Suppressor macrophage treated with lipopolysaccharide for 4 hours (primary cell): ENCODE measurements at regions not wholly inside any gene's neighbourhood (a gene's known extent, or its start where the extent isn't known, plus 50 kb on each side); places are given as distances from the start of the nearest gene placed in this dataset.

ENCODE experiments used
- DNase-seq: peaks from one replicate; pipeline ENCODE4 v3.0.0-alpha.2; 2020

DNA sequence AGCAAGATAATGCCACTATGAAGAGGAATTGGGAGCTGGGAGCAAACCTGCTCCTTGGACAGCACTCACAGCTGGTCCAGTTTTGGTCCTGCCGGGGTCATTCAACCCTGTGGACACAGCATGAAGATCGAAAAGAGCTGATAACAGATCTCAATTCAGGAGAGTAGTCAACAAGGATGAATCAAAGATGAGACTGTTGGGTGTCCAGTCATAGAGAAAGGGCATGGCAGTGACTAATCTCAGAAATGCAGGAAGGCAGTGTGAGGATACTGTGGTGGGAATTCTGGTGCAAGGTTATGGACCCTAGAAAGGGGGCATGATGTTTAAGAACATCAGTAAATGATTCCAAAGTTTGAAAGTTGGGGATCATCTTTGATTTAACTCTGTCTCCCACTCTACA lies 261.4 kb upstream of the ZP4 start:
- DNase-seq = no peak

DNA sequence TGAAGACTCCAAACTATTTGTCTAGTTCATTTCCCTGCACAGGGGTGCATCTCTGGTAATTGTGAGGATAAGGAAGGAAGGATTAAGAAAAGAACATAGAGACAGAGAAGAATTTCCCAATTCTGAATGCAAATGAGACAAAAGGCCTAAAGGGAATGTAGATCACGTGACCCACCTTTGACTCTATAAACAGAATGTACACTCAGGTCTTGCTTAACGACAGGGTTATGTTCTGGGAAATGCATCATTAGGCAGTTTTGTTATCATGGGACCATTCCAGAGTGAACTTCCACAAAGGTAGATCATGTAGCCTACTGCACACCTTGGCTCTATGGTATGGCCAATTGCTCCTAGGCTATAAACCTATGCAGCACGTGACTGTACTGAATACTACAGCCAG lies 252.3 kb upstream of the ZP4 start:
- DNase-seq = no peak

DNA sequence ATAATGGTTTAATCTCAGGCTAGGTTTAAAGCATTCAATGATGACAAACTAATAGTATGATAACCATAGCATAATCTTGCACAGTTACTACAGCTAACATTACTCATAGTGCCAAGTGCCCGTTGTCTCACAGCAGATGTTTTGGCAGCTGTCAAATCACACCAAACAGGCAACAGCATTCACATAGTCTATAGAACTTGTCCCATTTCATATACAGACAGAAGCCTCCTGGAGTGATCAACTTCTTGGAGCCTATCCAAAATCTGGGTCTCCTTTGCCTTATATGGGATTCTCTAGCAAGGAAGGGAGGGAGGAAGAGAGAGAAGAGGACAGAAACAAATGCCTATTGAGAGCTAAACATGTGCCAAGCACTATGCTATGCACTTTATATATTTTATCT lies 250.6 kb upstream of the ZP4 start:
- DNase-seq = no peak

DNA sequence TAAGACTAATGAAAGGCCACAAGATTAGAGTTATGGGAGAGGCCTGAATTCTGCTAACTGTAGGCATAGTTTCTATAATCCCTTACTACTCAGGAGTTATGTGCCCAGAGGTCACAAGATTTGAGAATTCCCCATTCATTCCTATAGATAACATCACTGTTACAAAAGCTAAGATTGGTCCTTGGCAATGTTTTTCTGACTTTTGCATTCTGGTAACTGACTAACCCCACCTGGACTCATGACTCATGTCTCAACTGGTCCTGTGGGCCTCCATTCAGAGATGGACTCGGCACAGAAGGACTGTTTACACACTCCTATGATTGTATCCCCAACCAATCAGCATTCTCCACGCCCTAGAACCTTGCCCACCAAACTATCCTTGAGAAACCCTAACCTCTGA lies 249.0 kb upstream of the ZP4 start:
- no peak for DNase-seq

DNA sequence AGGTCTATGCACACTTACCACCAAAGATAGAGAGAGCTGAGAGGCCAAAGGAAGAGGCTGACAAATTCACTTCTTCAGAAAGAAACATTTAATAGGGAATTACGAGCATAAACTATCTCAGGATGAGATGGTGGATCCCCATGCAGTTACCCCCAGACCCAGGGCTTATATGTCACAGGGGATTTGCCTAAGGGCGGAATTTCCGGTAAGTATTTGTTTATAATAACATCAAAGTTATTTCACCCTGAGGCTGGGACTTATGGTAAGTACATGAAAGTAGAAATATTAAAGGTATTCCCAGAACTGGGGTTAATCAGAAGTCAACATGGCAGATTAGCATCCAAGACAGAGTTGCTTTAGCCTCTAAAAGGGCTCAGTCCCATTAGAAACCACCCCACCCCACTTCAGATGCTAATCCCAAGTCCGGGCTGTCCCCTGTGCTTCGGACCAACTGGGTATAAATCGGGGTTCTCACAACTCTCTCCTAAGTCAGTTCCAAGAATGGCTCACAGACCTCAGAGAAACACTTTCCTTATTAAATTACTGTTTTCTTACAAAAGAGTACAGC lies 247.4 kb upstream of the ZP4 start:
- no peak for DNase-seq

DNA sequence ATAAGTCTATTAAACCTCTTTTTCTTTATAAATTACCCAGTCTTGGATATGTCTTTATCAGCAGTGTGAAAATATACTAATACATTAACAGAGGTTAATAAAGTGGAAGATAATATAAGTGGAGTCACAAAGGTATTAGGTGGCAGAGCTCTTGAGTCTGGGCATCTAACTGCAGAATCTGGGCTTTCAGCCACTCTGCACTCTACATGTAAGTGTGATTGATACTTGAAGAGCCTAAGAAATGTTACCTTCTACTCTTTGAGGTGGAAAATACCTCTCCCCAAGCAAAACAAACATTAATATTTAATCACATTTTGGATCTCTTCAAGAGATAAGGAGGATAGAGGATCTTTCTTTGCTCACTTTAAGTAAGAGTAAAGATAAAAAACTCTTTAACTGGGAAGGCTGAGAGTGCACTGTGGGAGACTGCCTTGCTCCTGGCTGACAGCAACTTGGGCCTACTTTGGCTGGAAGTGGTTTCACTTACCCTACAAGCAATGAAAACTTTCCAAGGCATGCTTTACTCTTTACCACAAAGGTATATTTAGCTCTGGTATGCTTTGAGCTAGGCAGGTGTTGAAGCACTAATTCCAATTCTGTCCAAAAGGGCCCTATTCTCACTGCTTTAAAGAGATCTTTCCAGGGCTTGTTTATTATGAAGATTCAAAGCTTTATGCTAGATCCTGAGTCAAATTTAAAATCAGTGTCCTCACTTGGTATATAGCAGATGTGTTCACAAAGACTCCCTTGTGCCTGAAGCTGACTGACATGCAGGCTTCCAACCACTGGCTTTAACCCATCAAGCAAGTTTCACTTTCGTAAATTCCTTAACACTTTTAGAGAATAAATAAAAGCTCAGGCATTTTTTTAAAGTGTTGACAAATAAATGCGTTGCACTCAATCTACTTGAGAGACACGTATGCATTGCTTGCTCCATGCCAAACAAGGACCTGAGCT lies 245.3 kb upstream of the ZP4 start:
- no peak for DNase-seq

DNA sequence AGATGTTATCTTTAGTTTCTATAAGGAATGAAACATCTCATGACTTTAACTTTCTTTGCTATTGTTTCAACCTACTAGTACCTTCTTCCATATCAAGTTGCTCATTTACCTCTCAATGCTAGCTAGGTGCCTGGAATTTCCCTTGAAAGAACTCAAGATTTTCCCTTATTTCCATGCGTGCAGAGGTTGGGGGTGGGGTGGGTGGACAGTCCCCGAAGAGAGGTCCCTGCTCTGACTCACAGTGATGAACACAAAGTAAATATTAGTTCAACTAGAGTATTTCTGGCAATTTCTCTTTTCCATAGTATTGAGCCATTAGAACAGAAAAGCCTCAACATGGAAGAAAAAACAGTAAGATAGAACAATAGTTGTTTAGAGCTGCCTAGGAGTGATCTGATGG lies 239.0 kb upstream of the ZP4 start:
- DNase-seq = no peak

DNA sequence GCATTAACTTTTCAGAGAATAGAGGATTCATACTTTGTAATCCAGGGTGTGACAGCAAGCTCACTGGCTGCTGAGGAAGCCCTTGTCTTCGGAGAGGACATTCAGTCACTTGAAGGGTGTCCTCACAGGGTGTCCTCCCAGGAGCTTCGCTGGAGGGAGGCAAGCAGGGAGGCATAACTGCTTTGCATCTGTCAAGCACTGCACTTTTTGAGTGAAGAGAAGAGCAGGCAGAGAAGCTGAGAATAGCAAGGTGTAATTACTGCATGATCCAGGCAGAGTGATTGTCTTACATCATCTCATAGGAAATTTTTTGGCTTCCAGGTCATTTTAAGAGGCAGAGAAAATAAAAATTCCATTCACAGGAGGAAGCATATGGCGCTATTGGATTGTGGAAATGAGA lies 232.5 kb upstream of the ZP4 start:
- no peak for DNase-seq

DNA sequence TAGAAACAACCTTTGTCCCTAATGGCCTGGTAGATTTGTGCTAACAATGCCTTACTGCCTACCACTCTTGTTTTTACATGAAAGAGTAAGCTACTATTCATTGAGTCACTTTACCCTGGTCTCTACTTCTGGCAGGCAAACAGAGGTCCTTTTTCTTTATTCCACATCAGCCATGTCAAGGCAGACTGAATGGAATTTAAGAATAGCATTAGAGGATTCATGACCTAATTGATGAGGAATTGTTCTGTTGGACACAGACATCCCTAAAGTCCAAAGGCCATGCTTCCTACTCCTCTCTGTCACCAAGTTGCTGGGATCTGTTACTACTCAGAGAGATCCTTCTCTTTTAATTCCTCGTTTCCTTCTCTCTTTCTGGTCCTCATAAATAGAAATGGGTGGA lies 229.1 kb upstream of the ZP4 start:
- no peak for DNase-seq

DNA sequence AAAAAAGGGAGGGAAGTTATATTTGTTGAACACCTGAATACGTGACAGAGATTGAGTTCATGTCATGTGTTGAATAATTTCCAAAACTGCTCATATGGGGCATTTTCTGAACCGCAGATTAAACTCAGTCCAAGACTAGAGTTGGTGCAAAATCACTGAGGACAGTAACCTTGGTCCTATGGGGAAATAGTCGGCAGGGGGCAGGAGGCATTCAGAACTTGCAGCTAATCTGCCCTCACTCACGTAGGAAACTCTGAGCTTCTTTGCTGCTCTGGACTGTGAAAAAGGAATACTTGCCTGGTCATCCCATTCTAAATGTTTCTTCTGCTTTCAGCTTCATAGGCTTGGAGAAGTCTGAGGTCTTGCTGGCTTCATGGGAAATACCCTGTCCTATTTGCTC lies 228.3 kb upstream of the ZP4 start:
- DNase-seq = no peak

DNA sequence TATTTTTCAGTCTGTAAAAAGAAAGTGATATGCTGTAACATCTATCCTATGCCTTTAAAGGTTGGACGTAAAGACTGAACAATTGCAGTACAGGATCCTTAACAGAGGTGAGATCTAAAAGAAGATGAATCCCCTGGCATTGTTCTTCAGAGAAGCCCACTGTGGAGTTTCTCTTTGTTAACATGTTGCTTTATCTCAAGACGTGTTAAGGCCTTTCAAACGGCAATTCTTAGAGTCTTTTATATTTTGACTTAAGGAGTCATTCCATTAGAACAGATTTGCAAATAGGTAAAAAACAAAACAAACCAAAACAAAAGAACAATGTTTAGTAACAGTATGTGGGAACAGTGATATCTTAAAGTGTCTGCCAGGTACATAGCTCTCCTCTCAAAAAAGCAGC lies 225.1 kb upstream of the ZP4 start:
- no peak for DNase-seq

DNA sequence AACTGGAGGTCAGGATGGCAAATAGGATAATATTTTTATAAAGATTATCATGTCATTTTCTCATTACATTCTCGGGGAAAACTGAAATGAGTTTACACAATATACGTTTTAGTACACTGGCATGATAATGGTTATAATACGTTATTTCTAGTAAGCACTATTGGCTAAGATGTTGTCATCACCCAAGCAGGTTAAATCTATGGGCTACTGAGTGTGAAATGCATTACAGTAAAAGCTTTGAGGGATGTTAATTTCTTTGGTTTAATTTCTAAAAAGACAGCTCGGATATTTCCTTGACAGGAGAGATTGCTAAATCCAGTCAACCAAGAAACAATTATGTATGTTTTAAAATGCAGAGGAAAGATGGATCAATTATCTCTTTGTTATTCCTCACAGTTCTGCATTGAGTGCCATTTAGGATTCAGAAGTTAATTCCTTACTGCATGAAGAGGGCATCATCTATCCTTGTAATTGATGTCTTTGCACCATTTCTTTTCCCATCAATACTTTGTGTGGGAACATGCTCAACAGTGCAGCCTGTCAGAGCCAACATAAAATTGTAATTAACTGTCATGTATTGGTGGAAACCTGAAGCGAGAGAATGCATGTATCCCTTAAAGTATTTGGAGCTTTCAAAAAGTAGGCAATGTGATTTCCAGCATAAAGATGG lies 222.4 kb upstream of the ZP4 start:
- no peak for DNase-seq

DNA sequence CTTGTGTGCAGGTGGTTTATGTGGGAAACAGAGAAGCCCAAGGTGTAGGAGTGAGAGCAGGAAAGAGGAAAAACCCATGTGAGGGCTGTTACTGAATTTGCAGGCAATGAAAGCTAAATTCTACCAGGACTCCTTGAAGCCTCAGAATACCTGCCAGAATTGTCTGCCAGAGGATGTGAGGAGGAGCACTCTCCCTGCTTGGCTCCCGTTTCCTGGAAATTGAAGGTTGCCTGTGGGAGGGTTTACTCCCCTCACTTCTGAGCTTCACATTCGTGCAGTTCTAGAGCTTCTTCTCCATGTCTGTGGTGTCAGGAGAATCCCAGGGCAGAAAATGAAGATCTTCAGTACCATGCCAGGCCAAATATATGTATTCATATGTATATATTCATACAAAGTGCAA lies 220.8 kb upstream of the ZP4 start:
- no peak for DNase-seq

DNA sequence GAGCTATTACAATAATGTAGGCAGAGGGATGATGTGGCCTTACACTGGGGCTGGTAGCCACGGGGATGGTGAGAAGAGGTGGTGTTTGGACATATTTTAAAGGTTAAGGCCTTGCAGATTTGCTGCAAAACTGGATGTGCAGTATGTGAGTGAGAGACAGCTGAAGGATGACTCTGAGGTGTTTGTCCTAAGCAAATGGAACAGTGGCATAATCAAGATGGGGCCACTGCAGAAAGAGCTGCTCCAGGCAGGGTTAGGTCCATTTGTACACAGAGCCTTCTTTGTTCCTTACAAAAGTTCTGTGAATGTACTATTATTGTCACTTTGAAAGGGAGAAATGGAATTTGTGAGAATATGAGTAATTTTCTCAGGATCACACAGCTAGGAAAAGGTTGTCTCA lies 220.4 kb upstream of the ZP4 start:
- DNase-seq = no peak

DNA sequence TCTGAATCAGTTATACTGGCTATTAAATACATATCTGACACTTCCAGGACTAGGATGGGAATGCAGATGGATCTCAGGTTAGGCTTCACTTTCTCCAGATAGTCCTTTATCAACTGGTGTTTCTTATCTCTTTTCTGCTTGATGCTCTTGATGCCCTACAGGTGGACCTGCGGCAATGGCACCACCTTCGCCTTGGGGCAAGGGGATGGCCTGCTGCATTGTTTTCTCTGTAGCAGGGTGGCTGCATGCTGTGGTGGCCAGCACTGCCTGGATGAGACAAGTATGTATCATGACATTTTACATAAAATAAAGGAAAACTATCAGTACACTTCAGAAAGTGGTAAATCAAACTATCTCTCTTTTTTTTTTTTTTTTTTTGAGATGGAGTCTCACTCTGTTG lies 217.7 kb upstream of the ZP4 start:
- DNase-seq = no peak

DNA sequence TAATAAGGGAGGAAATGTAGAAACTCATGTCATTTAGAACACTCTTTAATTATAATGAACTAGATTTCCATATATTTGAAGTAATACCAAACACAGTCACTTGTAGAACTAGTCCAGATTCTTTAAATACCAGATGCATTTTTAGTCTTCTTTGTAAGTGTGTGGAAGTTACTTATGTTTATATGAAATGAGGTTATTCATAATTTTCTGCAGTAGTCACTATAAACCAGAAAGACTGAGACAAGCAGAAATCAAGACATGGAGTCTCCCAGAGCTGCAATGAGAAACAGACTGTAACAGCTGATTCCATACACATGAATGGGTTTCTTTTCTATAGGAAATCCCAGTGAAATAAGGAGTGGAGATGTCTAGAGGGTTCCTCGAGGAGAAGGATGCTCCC lies 216.6 kb upstream of the ZP4 start:
- no peak for DNase-seq

DNA sequence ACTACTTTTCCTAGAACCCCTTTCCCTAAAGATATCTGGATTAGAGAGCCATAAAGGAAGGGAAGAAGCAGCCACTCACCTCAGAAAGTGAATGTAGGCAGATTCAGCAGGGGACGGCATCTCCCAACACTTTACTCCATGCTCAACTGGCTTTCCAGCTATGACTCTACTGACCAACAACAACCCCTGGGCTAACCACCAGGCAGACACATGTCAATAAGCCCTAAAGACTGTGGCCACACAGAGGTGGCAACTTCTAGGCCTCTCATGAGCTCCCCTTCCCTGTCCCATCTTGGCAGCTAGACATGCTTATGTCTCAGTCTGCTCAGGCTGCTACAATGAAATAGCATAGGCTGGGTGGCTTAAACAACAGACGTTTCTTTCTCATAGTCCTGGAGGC lies 214.0 kb upstream of the ZP4 start:
- DNase-seq = no peak

DNA sequence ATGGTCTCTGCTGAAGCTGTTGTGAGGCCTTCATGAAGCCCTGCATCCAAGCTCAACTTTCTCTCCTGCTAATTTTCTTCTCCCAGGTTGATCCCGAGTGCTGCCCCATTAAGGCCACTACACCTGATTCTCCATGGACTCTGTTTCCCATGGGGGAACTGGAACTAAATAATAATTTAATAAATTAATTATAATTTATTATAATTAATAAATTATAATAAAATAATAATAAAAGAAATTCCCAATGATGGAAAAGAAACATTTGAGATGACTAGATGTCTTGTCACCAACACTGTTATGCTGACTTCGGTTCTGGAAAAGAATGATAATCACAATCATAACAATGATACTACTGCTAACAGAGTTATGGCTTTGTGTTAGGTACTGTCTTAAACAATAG lies 211.2 kb upstream of the ZP4 start:
- DNase-seq = no peak

DNA sequence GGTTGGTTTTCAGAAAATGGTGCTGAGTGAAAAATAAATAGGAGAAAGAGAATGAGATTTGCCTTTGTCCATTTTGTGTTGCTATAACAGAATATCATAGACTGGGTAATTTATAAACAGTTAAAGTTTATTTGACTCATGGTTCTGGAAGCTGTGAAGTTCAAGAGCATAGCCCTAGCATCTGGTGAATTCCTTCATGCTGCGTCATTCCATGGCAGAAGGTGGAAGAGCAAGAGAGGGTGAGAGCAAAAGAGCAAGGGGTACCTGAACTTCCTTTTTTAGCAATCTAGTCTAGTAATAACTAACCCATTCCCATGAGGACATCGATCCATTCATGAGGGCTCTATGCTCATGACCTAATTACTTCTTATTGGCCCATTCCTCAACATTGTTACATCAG lies 209.1 kb upstream of the ZP4 start:
- DNase-seq = no peak

DNA sequence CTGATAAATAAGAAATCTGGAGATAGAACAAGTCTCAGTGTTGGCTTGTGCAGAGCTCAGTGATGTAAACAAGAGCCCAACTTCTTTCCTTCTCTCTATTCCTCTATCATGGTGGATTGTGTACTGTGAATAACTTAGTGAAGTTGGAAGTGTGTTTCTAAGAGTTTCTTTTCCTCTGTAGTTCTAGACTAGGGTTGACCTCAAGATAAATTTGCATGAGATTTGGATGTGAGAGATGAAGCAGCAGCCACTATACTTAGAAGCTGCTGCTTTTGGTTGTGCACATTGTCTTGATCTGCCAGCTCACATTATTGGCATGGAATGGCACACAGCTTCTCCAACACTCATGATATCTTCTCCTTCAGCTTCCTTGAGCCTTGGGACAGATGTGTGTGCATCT lies 198.9 kb upstream of the ZP4 start:
- no peak for DNase-seq

DNA sequence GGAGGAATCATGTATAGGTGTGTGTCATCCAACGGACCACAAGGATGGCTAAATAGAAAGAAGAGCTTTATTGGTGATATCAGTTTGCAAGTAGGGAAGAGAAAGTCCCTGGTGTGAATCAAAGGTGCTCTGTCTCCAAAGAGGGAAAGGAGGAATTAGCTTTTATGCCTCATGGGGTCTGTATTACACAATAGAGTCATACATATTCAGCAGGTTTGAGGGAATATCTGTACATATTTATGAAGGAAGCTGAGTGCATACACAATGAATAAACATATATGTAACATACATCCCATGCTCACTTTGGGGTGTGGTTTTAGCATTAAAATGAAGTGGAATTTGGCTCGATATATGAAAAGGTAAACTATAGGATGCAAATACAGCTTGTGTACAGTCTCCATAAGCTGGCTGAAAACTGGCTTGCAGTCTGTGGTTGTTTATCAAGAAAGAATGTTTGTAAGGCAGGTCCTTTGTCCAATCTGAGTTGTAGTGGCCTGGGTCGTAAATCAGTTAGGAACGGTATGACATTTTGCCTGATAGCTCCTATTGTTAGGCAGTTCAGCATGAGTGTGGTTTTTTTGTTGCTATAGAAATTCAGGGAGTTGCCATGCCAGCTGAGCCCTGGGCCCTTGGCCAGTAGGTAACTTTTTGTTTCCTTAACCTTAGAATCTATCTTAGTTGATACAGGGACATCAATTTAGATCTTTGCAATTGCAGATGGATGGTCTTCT lies 198.0 kb upstream of the ZP4 start:
- DNase-seq = no peak

DNA sequence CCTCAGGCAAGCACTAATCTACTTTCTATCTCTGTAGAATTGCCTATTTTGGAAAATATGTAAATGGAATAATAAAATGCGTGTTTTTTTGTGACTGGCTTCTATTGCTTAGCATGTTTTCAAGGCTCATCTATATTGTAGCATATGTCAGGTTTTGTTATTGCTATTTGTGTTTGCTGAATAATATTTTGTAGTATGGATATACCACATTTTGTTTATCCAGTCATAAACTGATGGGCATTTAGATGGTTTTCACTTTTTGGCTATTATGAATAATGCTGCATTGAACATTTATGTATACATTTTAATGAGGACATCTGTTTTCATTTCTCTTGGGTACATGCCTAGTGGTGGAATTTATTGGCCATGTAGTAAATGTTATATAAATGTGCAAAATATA lies 183.3 kb upstream of the ZP4 start:
- no peak for DNase-seq

DNA sequence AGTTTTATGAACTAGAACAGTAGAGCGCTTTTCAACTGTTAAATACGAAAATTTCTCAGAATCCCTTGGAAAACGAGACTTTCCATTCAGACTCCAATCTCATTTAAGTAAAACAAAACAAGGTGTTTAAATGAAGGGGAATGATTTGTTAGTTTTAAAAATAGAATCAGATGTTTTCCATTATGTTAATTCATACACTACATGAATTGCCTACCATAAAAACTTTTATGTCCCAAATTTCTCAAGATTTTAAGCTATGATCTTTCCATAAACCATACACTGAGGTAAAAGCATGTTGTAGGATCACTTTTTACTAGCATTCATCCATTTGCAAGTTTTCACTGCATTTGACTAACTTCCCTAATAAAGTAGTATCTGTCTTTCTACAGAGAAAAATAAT lies 180.3 kb upstream of the ZP4 start:
- no peak for DNase-seq

DNA sequence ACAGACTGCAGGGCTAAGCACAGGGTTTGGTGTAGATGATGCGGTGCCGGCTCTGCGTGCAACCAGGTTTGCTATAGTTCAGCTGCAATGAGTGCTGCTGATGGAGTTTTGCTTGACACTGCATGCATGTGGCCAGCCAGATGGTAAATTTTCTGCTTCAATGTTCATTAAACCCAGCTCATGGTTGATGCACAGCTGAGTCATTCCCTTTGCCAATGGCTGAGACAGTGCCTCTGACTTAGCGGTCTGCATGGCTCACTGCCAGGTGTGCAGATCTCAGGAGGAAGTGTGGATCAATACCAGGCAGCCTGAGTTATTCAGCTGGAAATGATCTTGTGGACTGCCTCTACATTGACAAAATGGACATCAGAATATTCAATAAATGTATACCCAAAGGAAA lies 172.7 kb upstream of the ZP4 start:
- DNase-seq = no peak
